Endometrium (tissue), 2 donors: ENCODE measurements at regions not wholly inside any gene's neighbourhood (a gene's known extent, or its start where the extent isn't known, plus 50 kb on each side); places are given as distances from the start of the nearest gene placed in this dataset.

Experiments
- FAIRE-seq: peaks from 2 replicates; lab custom pipeline; 2012; peaks lifted over from hg19 to GRCh38; lab: Jason Lieb, UNC
- donor health status: control.
- donor health status: control.

DNA sequence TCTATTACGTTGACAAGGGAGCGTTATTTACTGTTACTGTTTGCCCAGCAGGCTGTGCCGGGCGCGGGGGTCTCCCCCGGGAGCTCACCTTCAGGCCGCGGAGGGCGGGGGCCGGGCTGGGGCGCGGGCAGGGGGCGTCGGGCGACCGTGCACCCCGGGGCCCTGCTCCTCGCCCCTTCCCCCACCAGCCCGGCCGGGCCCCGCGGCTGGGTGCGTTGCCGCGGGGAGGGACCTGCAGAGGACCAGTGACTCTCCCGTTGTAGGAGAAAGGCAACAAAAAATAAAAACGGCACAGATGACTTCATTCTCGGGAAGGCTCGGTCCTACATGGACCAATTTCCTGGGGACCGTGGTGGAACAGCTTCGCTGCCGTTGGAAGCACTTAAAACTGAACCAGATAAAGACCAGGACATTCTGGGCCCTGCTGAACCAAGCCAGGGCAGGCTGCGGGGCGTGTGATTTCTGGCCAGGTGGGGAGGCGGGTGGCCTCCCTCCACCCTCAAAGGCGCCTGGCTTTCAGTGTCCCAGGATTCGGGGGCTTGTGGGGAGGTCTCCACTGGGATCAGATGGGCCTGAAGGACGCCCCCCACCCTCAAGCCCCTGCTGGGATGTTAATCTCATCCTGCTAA lies 57.4 kb downstream of the IGLL1 start:
- no peak for FAIRE-seq

DNA sequence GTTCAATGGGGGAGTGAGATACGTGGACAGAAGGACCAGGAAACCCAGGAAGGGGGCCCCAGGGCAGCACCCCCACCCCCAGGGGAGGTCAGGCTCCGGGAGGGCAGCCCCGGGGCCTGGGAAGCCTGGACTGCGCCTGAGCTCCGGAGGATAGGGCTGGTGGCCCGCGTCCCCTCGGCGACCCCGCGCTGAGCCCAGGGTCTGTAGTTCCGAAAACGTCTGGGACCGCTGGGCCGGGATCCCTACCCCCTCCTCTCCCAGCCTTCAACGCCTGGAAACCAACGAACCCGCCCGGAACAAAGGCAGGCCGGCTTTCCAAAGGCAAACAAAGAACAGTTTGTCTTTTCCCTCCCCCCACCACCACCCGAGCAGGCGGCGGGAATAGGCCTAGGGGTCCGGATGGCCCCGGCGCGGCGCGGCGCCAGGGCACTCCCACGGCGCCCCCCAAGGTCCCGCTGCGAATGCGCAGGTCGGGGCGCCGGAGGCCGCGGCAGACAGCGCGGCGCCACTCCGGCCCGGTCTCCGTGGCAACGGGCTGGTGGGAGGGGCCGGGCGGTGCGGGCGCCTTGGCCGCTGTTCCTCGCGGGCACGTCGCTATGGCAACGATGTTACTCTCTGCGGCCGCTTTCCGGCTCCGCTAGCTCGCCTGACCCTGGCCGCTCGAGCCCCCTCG lies 58.5 kb downstream of the IGLL1 start:
- no peak for FAIRE-seq

DNA sequence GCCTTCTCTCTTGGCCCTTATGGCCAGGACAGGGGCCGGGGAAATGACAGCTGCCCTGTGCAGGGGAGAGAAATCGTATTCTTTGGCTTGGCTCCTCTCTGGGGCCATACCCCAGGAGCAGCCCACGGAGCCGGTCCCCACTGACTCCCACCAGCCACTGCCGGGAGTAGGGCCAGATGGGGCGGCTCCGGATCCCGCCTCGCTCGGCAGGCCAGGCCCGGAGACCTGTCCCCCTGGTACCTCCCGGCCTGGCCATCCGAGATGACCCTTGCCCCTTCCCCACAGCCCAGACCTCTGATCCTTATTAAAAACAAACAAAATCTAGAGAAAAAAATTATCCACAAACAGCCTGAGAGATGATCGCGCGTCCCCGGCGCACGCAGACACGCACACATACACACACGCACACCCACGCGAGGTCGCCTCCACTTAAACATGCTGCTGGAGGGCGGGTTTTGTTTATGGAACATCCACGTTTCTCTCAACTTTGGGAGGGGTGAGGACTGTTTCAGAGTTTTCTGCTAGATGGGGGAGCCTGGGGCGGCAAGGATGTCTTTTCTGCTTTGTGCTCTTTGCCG lies 59.1 kb downstream of the IGLL1 start:
- no peak for FAIRE-seq

DNA sequence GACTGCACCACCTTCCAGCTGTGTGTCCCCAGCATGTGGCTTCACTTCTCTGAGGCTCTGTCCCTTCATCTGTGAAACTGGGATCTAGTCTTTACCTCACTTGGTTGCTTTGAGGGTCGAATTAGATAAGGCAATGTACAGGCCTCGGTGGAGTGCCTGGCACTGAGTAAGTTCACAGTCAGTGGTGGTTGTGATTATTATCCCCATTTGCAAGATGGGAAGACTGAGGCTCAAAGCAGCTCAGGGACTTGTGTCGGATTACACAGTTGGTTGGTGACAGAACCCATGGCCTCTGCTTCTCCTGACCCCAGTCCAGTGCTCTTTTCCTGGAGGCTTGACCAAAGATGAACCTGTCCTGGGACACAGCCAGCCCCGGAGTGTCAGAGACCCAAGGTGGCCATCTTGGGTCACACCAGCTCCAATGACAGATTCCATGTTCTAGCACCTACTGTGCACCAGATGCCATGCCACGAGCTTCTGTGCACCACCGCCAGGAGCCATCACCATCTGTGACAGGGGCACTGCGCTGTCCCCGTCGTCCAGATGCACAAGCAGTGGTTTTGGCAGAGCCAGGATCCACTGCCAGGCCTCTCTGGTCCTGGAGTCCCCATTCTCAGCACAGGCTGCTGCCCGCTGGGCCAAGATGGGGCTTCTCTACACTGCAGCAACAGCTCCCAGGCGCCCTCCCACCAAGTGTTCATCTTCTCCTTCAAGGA lies 60.5 kb downstream of the IGLL1 start:
- no peak for FAIRE-seq

DNA sequence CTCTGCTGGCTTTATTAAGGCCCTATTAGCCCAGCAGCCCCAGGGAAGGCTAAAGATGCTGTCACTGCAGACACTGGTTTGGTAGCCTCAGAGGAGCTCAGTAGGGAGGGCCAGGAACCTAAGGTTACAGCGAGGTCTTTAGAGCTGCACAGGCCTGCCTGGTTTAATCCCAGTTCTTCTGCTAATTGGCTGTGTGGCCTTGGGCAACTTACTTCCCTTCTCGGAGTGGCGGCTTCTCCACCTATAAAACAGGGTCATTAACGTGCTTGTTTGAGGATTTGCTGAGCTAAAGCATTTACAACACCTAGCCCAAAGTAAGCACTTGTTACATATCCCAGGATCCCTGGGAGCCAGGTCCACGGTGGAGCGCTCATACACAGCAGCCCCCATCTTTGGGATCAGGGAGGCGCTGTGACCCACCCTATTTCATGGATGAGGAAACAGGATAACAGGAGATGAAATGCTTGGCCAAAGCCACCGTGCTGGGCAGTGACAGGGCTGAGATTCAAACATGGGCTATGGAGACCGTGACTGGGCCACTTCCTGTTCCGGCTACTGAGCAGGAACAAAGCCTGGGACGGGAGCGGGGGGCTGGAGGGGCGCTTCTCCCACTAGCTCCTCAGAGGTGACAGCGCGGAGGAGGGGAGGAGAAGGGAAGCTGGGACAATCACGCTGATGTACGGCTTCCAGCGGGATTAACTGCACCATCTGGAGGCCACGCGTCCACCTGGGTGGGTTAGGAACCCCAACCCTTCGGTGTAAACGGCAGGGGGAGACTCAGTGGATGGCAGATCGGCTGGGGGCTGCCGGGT lies 61.5 kb downstream of the IGLL1 start:
- no peak for FAIRE-seq

DNA sequence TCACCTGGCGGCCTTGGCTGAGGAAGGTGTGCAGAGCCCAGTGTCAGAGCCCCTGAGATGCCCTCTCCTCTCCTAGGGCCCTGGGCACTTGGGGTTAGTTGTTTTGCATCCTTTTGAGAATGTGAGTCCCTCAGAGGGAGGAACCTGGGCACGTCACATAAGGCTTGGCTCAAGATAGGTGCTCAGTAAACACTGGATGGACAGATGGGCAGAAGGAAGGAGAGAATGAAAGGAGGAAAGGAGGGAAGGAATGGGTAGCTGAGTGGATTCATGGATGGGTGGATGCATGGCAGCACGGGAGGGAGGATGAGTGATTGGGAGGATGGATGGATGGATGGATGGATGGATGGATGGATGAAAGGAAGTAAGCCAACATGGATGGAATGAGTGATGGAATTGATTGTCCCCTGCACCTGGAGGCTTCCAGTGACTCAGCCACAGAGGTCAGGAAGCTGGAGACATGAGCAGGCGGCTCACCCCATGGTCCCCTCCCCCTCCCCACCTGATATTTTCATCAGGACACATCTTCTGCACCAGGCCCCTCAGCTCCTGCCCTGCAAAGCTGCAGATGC lies 62.2 kb downstream of the IGLL1 start:
- FAIRE-seq: no peak

DNA sequence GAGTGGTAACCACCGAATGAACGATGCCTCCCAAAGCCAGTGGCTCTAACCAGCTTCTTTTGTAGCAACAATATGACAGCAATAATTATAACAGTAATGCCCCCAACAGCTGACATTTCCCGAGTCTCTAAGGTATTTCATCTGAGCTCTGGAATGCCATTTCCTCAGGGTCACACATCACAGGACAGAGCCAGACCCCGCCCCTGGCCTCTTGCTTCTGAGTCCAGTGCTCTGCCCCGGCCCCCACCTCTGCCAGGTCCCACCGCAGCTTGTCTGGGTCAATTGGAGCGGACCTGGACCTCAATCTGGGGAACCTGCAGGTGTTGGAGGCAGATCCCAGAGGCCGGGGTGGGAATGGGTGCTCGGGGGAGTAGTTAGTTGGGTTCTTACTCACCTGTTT lies 63.8 kb downstream of the IGLL1 start:
- no peak for FAIRE-seq

DNA sequence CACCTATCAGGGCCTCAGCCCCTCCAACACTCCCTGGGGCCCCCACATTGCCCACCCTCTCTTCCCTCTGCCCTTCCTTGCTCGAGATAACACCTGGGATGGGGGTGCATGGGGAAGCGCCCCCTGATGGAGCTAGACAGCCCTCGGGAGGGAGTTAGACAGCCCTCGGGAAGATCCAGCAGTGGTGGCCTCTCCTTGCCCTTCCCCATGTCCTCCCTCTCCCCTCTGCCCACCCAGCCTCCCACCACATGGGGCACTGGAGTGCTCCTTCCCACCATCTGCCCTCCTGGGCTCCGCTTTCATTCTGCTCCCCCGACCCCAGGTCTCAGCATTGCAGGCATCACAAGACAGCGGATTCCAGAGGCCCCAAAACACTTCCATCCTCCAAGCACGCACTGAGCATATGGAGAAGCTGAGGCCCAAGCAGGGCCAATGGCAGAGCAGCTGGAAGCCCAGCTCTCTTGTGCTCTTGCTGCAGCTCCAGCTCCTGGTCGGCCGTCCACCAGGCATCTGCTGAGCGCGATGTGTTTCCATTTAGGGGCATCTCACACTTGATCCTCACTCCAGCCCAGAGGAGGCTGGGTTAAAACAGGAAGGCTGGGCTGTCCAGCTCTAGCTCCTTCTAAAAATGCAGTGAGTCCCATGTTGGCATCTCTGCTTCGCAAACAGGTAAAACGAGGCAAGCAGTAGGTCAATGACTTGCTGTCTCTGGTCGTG lies 65.6 kb downstream of the IGLL1 start:
- FAIRE-seq: no peak

DNA sequence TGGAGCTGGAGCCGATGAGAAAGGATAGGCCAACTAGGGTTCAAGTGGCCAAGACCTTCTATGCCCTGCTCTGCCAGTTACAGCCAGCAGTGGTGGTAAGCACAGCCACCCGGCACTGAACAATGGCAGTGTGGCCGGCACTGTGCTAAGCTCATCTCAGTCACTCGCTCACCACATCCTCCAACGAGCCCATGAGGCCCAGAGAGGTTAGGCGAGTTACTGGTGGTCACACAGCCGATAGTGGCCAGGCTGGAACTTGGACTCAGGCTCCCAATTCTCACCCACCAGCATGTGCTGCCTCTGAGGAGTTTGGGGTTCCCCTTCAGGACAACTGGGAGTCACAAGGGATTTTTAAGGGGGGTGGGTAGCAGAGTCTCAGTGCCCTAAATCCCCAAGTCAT lies 66.4 kb downstream of the IGLL1 start:
- no peak for FAIRE-seq

DNA sequence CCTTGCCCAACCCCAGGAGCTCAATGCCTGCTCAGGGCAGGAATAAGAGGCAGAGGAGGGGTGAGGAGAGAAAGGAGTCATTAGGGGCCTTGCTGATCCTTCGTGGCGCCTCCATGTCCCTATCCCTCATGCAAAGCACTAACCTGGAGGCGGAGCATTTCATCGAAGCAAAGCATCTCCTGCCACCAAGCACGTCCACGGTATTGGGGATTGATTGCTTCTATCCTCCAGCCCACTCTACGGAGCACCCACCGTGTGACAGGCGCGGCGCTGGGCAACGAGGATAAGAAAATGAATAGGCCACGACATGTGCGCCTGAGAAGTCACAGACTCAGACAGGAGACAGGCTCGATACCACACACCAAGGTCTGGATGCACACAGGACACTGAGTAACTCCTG lies 67.0 kb downstream of the IGLL1 start:
- no peak for FAIRE-seq

DNA sequence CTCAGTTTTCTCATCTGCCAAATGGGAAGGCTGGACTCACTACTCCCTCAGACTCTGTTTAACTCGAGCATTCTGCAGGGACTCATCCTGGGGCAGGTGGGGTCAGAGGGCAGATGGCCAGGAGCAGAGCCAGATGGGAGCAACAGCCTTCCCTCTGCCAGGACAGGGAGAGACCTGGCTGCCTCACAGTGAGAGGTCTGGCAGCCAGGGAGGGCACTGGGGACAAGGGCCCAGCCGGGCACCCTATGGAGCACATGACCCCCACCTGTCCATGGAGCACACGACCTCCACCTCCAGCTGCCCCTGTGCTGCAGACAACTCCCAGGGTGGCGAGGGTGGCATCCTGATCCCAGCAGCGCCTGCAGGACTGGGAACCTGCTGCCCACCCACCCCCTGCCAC lies 67.4 kb downstream of the IGLL1 start:
- FAIRE-seq: no peak

DNA sequence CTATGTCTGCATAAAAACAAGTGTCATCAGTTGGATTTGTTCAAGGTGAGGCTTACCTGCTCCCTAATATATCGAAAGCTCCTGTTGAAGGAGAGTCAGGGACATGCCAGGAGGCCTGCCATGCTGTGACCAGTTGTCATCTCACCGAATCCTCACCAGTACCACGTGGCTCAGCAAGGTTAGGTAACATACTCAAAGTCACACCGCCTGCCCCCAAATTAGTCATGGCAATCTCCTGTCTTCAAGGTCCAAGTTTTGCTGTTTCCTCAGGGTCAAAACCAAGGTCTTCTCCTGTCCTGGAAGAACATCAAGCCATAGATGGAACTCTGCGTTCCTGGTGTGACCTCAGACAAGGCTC lies 67.8 kb downstream of the IGLL1 start:
- no peak for FAIRE-seq

DNA sequence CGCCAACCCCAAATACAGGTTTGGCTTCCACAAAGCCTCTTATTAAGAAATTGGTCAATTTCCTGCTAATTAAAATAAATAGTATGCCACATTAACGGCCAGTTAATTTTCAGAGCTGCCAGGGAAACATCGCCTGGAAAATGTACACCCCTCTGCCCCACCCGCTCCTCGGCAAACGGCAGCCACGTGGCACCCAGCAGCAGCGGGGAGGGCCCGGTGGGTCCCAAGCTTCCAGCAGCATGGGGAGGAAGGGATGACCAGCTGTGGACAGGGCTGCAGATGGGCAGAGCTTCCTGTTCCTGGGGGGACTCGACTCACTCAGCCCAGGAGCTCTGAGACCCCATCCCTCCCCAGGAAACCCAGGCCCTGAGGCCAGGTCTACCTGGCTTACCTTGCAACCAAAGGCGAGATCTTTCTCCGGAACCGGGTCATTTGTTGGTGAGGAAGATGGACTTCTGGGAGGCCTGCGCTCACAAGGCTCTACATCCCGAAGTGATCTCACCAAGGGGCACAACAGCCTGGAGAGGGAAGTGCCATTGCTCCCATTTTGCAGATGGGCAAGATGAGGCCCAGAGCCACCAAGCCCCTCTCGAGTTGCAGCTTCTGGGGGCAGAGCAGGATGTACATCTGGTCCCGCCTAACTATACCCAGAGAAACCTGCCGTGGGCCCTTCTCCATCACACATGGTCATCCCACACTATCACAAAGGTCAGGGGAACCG lies 68.3 kb downstream of the IGLL1 start:
- FAIRE-seq: no peak

DNA sequence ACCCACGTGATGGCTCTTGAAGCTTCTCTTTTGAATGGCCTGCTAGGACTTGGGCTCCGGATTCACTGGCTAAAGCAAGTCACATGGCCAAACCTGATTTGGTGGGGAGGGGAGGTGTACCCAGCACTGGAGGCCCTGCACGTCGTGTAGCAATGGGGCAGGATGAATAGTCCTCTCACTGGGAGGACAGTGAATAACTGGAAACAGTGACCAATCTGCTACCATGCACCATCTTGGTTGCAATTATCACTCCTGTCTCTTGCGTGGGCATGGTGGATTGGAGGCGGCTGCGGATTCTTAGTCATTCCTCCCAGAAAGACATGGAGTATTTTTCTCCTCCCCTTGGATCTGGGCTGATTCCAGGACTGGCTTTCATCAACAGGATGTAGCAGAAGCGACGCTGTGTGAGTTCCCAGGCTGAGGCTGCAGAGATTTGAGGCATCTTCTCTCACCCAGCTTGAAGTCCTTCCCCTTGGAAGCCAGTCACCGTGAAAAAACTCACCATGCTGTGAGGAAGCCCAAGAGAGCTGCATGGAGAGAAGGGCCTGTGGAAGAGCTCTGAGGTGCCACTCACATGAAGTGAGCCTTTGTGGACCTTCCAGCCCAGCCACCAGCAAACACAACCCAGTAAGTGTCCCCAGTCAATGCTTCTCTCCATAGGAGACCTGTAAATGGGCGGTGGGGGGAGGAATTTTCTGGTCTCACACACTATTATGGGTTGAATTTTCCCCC lies 70.4 kb downstream of the IGLL1 start:
- FAIRE-seq: no peak

DNA sequence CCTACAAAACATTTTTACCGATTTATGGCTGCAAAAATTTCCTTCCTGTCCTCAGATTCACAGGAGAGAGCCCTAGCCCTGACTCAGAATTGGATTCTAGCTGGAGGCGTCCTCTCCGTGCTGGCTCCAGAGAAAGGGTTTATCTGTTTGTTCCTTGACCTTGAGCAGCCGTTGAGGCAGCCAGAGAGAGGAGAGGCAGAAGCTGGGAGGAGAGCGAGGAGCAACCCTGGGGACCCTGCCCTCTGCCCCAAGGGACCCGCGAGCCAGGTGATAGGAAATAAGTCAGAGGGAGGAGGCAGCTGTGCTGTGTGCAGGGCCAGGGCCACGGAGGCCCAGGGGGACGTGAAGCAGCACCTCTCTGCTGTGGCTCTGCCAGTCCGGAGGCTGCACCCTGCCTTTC lies 75.6 kb downstream of the IGLL1 start:
- FAIRE-seq: no peak

DNA sequence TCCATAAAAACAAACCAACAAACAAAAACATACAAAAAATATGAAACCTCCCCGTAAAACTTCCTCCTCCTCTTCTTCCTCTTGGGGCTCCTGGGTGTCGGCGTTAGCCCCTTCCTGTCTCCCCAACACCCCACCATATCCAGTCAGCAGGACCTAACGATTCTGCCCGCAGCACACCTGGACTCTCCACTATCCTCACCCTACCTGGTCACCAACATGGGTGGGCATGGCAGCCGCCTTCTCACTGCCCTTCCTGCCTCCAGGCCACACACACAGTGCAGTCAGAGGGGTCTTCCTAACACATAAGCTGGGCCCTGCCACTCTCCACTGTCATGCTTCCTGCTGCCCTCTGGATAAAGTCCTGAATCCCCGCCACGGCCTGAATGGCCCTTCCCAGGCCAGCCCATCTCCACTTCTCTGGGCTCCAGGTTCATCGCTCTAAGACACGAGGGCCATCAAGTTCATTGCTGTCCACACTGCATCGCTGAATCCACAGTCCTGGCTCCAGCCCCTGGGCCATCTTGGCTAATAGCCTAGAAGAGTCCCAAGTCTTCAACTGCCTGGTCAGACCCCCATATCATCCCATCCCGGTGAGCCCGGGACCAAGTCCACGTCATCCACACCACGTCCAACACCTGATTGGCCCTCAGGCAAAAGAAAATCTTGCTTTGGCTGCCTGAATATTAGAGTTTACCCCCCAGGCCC lies 76.2 kb downstream of the IGLL1 start:
- FAIRE-seq: no peak

DNA sequence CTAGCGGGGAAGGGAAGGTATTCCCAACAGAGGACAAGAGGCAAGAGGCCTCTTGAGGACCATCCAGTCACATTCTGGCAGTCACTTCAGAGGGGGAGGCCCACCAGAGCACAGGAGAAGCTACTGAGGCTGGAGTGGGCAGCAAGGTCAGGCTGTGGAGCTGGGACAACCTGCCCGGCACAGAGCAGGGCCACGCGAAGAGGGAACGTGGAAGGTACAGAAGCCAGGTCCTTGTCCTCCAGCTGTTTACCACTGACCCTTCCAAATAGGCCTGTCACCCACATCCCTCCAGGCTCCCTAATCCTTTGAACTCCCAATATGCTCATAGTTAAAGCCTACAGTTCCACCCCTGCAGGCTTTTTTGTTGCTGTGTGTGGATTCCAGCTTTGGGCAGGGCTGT lies 76.9 kb downstream of the IGLL1 start:
- FAIRE-seq: no peak

DNA sequence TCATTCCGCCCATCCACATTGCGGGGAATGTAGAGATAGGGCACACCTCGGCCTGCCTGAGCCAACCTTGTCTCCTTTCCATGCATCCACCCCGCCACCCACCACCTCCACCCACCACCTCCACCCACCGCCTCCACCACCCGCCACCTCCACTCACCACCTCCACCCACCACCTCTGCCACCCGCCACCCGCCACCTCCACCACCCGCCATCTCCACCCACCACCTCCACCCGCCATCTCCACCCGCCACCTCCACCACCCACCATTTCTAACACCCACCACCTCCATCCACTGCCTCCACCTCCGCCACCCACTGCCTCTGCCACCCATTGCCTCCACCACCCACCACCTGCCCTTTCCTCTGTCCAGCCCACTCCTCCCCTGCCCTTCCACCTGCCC lies 78.4 kb downstream of the IGLL1 start:
- FAIRE-seq: no peak

DNA sequence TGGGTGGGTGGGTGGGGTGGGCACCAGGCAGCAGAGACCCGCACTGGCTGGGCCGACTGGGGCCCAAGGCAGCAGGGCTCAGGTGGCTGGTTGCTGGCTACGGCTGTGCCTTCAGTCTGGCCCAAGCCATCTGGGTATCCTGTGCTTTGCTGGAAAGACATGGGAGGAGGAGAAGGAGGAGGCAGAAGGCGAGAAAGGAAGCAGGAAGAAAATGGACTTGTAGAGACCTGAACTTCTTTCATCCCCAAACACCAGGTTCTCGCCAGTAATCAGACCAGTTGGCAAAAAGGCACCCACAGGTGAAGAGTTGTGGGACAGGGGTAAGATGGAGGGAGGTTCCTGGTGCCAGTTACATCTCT lies 78.8 kb downstream of the IGLL1 start:
- FAIRE-seq: no peak
